Smooth muscle cell (in vitro differentiated cells): ENCODE measurements at regions not wholly inside any gene's neighbourhood (a gene's known extent, or its start where the extent isn't known, plus 50 kb on each side); places are given as distances from the start of the nearest gene placed in this dataset. TPM values are rescaled to one million over a fixed set of nuclear protein-coding genes. Genes with fewer than 3 reads are reported as not detected.
A peak's percentile ranks its signal among the peaks of the same experiment; 100 is the strongest.

ENCODE experiments used
- DNase-seq: peaks from one replicate; lab custom pipeline; 2025; ENCODE audit not compliant: unreplicated experiment; lab: John Stamatoyannopoulos, UW
- H2AFZ ChIP-seq: fragments of 200-600 bp; sonication (generic); 2 replicates; pipeline ENCODE4 v1.6.0; 2016; ENCODE audit warnings: antibody characterized with exemption, low read depth, mild to moderate bottlenecking
- H3F3A ChIP-seq: fragments of 200-600 bp; sonication (generic); 2 replicates; pipeline ENCODE4 v1.6.0; 2017; ENCODE audit warnings: antibody characterized with exemption, low read depth
- H3K27ac ChIP-seq: fragments of 200-600 bp; sonication (generic); 2 replicates; pipeline ENCODE4 v1.5.1; 2016; ENCODE audit warnings: low read depth, mild to moderate bottlenecking
- H3K27me3 ChIP-seq: fragments of 200-600 bp; sonication (generic); 2 replicates; pipeline ENCODE4 v1.6.1; 2016; ENCODE audit warnings: low read depth, mild to moderate bottlenecking
- H3K36me3 ChIP-seq: fragments of 200-600 bp; sonication (generic); 2 replicates; pipeline ENCODE4 v1.5.1; 2016; ENCODE audit warnings: low read depth
- H3K4me1 ChIP-seq: fragments of 200-600 bp; sonication (generic); 2 replicates; pipeline ENCODE4 v1.5.1; 2016; ENCODE audit warnings: low read depth
- H3K4me2 ChIP-seq: fragments of 200-600 bp; sonication (generic); 2 replicates; pipeline ENCODE4 v1.6.0; 2016; ENCODE audit warnings: mild to moderate bottlenecking
- H3K4me3 ChIP-seq: fragments of 200-600 bp; sonication (generic); 2 replicates; pipeline ENCODE4 v1.5.1; 2016; ENCODE audit warnings: mild to moderate bottlenecking
- H3K79me2 ChIP-seq: fragments of 200-600 bp; sonication (generic); 2 replicates; pipeline ENCODE4 v1.6.0; 2016; ENCODE audit warnings: low read depth, mild to moderate bottlenecking
- H3K9ac ChIP-seq: fragments of 200-600 bp; sonication (generic); 2 replicates; pipeline ENCODE4 v1.6.0; 2016; ENCODE audit warnings: low read depth
- H3K9me3 ChIP-seq: fragments of 200-600 bp; sonication (generic); replicated peaks from 2 replicates; pipeline ENCODE4 v1.5.1; 2016; ENCODE audit warnings: low read depth
- H4K20me1 ChIP-seq: fragments of 200-600 bp; sonication (generic); 2 replicates; pipeline ENCODE4 v1.6.0; 2016; ENCODE audit warnings: low read depth
- CTCF ChIP-seq: fragments of 200-600 bp; sonication (generic); IDR thresholded peaks from 2 replicates; pipeline ENCODE4 v1.5.1; 2017; ENCODE audit warnings: borderline replicate concordance, mild to moderate bottlenecking, antibody characterized with exemption; ENCODE audit not compliant: insufficient read depth, poor library complexity, severe bottlenecking
- WGBS: methylation state at CpG from one replicate; pipeline ENCODE4 v1.1.7; 2016; ENCODE audit warnings: low lambda C conversion rate; 5-methylcytosine and 5-hydroxymethylcytosine counted together
- small RNA-seq: library from RNA; depleted of rRNA; stranded (forward); fragments of <200 nt; gene quantifications from one replicate; pipeline ENCODE3, GENCODE V24; 2014

GRCh38 chr6:117206944-117207687, 58.2 kb upstream of the VGLL2 start:
- Histone ChIP-seq H4K20me1 (no peaks in the 10 kb centered on the region), H3K36me3 (no peaks in the 10 kb centered on the region), H3K9me3 (no peaks in the 10 kb centered on the region), H3K9ac (no peak overlapping the region), H2AFZ (no peak overlapping the region), H3F3A (no peaks in the 10 kb centered on the region), H3K4me3 (no peak overlapping the region), H3K79me2 (no peaks in the 10 kb centered on the region), H3K27me3 (no peaks in the 10 kb centered on the region), H3K27ac (no peak overlapping the region), H3K4me2 (no peak overlapping the region), H3K4me1 (no peaks in the 10 kb centered on the region)
- WGBS = 79% methylated on average over 8 of the region's 8 CpGs
- no peak for TF ChIP-seq CTCF
- DNase-seq = no peak

- DNase-seq = no peak
- no peaks in the 10 kb centered on the region for H3K27me3 ChIP-seq
- H3K4me2 ChIP-seq = no peak overlapping the region
- H3K27ac ChIP-seq = no peak overlapping the region
- H3K9me3 ChIP-seq = no peaks in the 10 kb centered on the region
- H2AFZ ChIP-seq = no peak overlapping the region
- no peak for TF ChIP-seq CTCF
- no peak overlapping the region for H3K9ac ChIP-seq
- no peaks in the 10 kb centered on the region for H3K4me1 ChIP-seq
- H3K79me2 ChIP-seq = no peaks in the 10 kb centered on the region
- no peaks in the 10 kb centered on the region for H3K36me3 ChIP-seq
- no peak overlapping the region for H3K4me3 ChIP-seq
- H3F3A ChIP-seq = no peaks in the 10 kb centered on the region
- WGBS = 100% methylated on average over 1 of the region's 1 CpG
- no peaks in the 10 kb centered on the region for H4K20me1 ChIP-seq
These were observed 55.1 kb upstream of the VGLL2 start for GRCh38 chr6:117210279-117210678.

GRCh38 chr6:117215353-117216090, 49.8 kb upstream of the VGLL2 start:
- H3K4me3 ChIP-seq = no peak overlapping the region
- no peak overlapping the region for H3K9ac ChIP-seq
- H3K27me3 ChIP-seq = no peaks in the 10 kb centered on the region
- no peaks in the 10 kb centered on the region for H3K9me3 ChIP-seq
- no peak for DNase-seq
- H3K36me3 ChIP-seq = no peaks in the 10 kb centered on the region
- no peaks in the 10 kb centered on the region for H3F3A ChIP-seq
- no peak overlapping the region for H3K4me2 ChIP-seq
- no peaks in the 10 kb centered on the region for H4K20me1 ChIP-seq
- no peaks in the 10 kb centered on the region for H3K4me1 ChIP-seq
- no peak overlapping the region for H3K27ac ChIP-seq
- no peak overlapping the region for H2AFZ ChIP-seq
- TF ChIP-seq CTCF = no peak
- 88% methylated on average over 4 of the region's 4 CpGs for WGBS
- H3K79me2 ChIP-seq = no peaks in the 10 kb centered on the region

Small RNAs in the stretch of these regions (small RNA-seq; reads per million reads assigned to genes)
- gene RNA5SP214 = 20.1 reads per million, percentile 89 among the genes with 10 or more reads in this experiment
- gene RPS29P13 = not detected
